Left lung (tissue), 4 donors: ENCODE measurements at regions not wholly inside any gene's neighbourhood (a gene's known extent, or its start where the extent isn't known, plus 50 kb on each side); places are given as distances from the start of the nearest gene placed in this dataset.

Source experiments
- ATAC-seq: fragments of 200-7000 bp; cut with Tn5 transposase; one replicate; pipeline ENCODE4 v1.9.1; 2020; ENCODE audit warnings: moderate library complexity
- DNase-seq, 4 donors: peaks; one replicate each; pipeline ENCODE4 v3.0.0-alpha.2; 2013 to 2020
- H3K27ac ChIP-seq, 2 donors: fragments of 200-600 bp; sonication (generic) in 1 of 2; one replicate each; pipeline versions ENCODE4 v1.5.0 to v1.8.0; 2020 to 2021
- H3K27me3 ChIP-seq, 2 donors: fragments of 200-600 bp; sonication (generic) in 1 of 2; one replicate each; pipeline versions ENCODE4 v1.5.0 to v1.8.0; 2020 to 2021
- H3K36me3 ChIP-seq, 2 donors: fragments of 200-600 bp; sonication (generic) in 1 of 2; one replicate each; pipeline versions ENCODE4 v1.5.0 to v1.8.0; 2020 to 2021
- H3K4me1 ChIP-seq, 2 donors: fragments of 200-600 bp; one replicate each; pipeline ENCODE4 v1.8.0; 2021
- H3K4me3 ChIP-seq, 2 donors: fragments of 200-600 bp; sonication (generic) in 1 of 2; one replicate each; pipeline versions ENCODE4 v1.5.0 to v1.8.0; 2020 to 2021; ENCODE audit warnings: mild to moderate bottlenecking in 1 of 2
- H3K9me3 ChIP-seq, 2 donors: fragments of 200-600 bp; sonication (generic) in 1 of 2; one replicate each; pipeline versions ENCODE4 v1.5.0 to v1.8.0; 2020 to 2021
- intact Hi-C, 2 donors: fragments of 100-400 bp; cut with DNase I; formaldehyde crosslinking; loops; one replicate each; pipeline versions ENCODE4 v1.11.2 to v1.14.2; 2022
- TF ChIP-seq, protein P1 (sequence below), 2 donors: fragments of 200-600 bp; sonication (generic) in 1 of 2; IDR thresholded peaks; one replicate each; pipeline versions ENCODE4 v1.5.0 to v1.8.0; 2021; ENCODE audit warnings: antibody characterized with exemption in 2 of 2
- donor health status: DM: no; HTN: yes; CAD: no.
- donor health status: DM: no; HTN: no; CAD: no.

- no peaks in the 10 kb centered on the region for H3K36me3 ChIP-seq
- no peak overlapping the region for H3K4me3 ChIP-seq
- no peaks in the 10 kb centered on the region for H3K9me3 ChIP-seq
- TF ChIP-seq, protein P1, sequence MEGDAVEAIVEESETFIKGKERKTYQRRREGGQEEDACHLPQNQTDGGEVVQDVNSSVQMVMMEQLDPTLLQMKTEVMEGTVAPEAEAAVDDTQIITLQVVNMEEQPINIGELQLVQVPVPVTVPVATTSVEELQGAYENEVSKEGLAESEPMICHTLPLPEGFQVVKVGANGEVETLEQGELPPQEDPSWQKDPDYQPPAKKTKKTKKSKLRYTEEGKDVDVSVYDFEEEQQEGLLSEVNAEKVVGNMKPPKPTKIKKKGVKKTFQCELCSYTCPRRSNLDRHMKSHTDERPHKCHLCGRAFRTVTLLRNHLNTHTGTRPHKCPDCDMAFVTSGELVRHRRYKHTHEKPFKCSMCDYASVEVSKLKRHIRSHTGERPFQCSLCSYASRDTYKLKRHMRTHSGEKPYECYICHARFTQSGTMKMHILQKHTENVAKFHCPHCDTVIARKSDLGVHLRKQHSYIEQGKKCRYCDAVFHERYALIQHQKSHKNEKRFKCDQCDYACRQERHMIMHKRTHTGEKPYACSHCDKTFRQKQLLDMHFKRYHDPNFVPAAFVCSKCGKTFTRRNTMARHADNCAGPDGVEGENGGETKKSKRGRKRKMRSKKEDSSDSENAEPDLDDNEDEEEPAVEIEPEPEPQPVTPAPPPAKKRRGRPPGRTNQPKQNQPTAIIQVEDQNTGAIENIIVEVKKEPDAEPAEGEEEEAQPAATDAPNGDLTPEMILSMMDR (IDR thresholded peaks at IDR 0.05) = no peak
- no peak for ATAC-seq
- peaks cover 4 to 57% of the 10 kb centered on the region in 2 donors for H3K4me1 ChIP-seq
- peak overlapping the region in 1 of 2 donors; percentile 51 for H3K27ac ChIP-seq
- H3K27me3 ChIP-seq = no peaks in the 10 kb centered on the region
- DNase-seq = no peak
- intact Hi-C loops = no loop called here
Measured at GRCh38 chr6:14732844-14733757, 512.8 kb upstream of the JARID2 start.

DNA sequence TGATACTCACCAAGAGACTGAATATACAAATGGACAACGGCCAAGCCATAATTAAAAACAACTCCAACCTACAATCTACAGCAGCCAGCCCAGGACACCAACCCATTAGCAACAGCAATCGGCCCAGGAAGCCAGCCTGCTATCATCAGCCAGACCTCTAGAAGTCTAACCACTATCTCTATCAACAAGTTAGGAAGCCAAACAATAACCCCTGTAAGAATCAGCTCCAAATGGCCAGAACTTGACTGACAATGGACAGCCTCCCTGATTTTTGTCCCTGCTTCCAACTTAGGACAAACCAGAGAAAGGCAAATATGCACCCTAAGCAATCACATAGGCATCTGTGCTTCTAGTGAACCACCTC lies 511.8 kb upstream of the JARID2 start:
- DNase-seq = no peak
- Histone ChIP-seq H3K4me3 (no peak overlapping the region), H3K27me3 (no peaks in the 10 kb centered on the region), H3K4me1 (peaks cover 0 to 57% of the 10 kb centered on the region in 2 donors), H3K9me3 (no peaks in the 10 kb centered on the region), H3K36me3 (no peaks in the 10 kb centered on the region), H3K27ac (peak overlapping the region in 1 of 2 donors; percentile 84)
- TF ChIP-seq, protein P1 (IDR thresholded peaks at IDR 0.05) = no peak
- ATAC-seq = no peak
- intact Hi-C loops = no loop called here

- Histone ChIP-seq H3K4me3 (no peak overlapping the region), H3K27me3 (no peaks in the 10 kb centered on the region), H3K27ac (peak overlapping the region in 1 of 2 donors; percentile 84), H3K9me3 (no peaks in the 10 kb centered on the region), H3K4me1 (peaks cover 0 to 54% of the 10 kb centered on the region in 2 donors), H3K36me3 (no peaks in the 10 kb centered on the region)
- ATAC-seq = peak; percentile 69
- TF ChIP-seq, protein P1 (IDR thresholded peaks at IDR 0.05) = no peak
- intact Hi-C loops = no loop called here
- DNase-seq = no peak
Measured at GRCh38 chr6:14734416-14735340, 511.2 kb upstream of the JARID2 start.

- Histone ChIP-seq H3K4me1 (peaks cover 0 to 47% of the 10 kb centered on the region in 2 donors), H3K9me3 (no peaks in the 10 kb centered on the region), H3K36me3 (no peaks in the 10 kb centered on the region), H3K27ac (no peak overlapping the region), H3K4me3 (no peak overlapping the region), H3K27me3 (no peaks in the 10 kb centered on the region)
- TF ChIP-seq, protein P1 (IDR thresholded peaks at IDR 0.05) = no peak
- DNase-seq = no peak
- intact Hi-C loops = no loop called here
- ATAC-seq = no peak
Measured at GRCh38 chr6:14735956-14736486, 509.8 kb upstream of the JARID2 start.
